ENCODE measurements at regions not wholly inside any gene's neighbourhood (a gene's known extent, or its start where the extent isn't known, plus 50 kb on each side); places are given as distances from the start of the nearest gene placed in this dataset.

- no peak for DNase-seq (ENCODE audit: low spot score)
Measured at GRCh38 chr2:64338910-64339500, 115.0 kb upstream of the LGALSL start.

GRCh38 chr2:64341461-64341860, 112.5 kb upstream of the LGALSL start:
- DNase-seq (ENCODE audit: low spot score) = no peak

- no peak for DNase-seq (ENCODE audit: low spot score)
Measured at GRCh38 chr2:64342195-64343099, 111.5 kb upstream of the LGALSL start.

- no peak for DNase-seq (ENCODE audit: low spot score)
Measured at GRCh38 chr2:64344999-64345576, 108.9 kb upstream of the LGALSL start.

GRCh38 chr2:64345998-64346397, 108.0 kb upstream of the LGALSL start:
- DNase-seq (ENCODE audit: low spot score) = no peak

GRCh38 chr2:64348386-64349130, 105.4 kb upstream of the LGALSL start:
- peak; percentile 51 for DNase-seq (ENCODE audit: low spot score)

GRCh38 chr2:64349131-64349530, 104.8 kb upstream of the LGALSL start:
- DNase-seq (ENCODE audit: low spot score) = no peak

GRCh38 chr2:64350996-64351395, 103.0 kb upstream of the LGALSL start:
- no peak for DNase-seq (ENCODE audit: low spot score)

GRCh38 chr2:64352292-64352691, 101.7 kb upstream of the LGALSL start:
- DNase-seq (ENCODE audit: low spot score) = no peak

- peak; percentile 51 for DNase-seq (ENCODE audit: low spot score)
Measured at GRCh38 chr2:64354857-64355680, 98.9 kb upstream of the LGALSL start.

GRCh38 chr2:64356906-64357305, 97.1 kb upstream of the LGALSL start:
- DNase-seq (ENCODE audit: low spot score) = no peak

- DNase-seq (ENCODE audit: low spot score) = no peak
Measured at GRCh38 chr2:64359171-64359891, 94.6 kb upstream of the LGALSL start.

GRCh38 chr2:64359892-64360657, 93.9 kb upstream of the LGALSL start:
- DNase-seq (ENCODE audit: low spot score) = peak; percentile 94

- no peak for DNase-seq (ENCODE audit: low spot score)
Measured at GRCh38 chr2:64361151-64361938, 92.6 kb upstream of the LGALSL start.

GRCh38 chr2:64362562-64363026, 91.4 kb upstream of the LGALSL start:
- no peak for DNase-seq (ENCODE audit: low spot score)

- no peak for DNase-seq (ENCODE audit: low spot score)
Measured at GRCh38 chr2:64363140-64363539, 90.8 kb upstream of the LGALSL start.

GRCh38 chr2:64363848-64364247, 90.1 kb upstream of the LGALSL start:
- DNase-seq (ENCODE audit: low spot score) = no peak

- no peak for DNase-seq (ENCODE audit: low spot score)
Measured at GRCh38 chr2:64367444-64368232, 86.3 kb upstream of the LGALSL start.

Measured in RKO (cell line).